Mesendoderm (in vitro differentiated cells): ENCODE measurements at regions not wholly inside any gene's neighbourhood (a gene's known extent, or its start where the extent isn't known, plus 50 kb on each side); places are given as distances from the start of the nearest gene placed in this dataset.
"Not testable (repeated sequence)": the region's sequence is repeated elsewhere in the genome, so short reads cannot be mapped to it uniquely, and the experiment has no call there.

Experiments
- DNase-seq: peaks from one replicate; pipeline ENCODE4 v3.0.0; 2013
- H2AK5ac ChIP-seq: 2 replicates; pipeline ENCODE4 v1.6.1; 2013; ENCODE audit warnings: low read length, inconsistent platforms
- H2BK120ac ChIP-seq: 2 replicates; pipeline ENCODE4 v1.6.1; 2013; ENCODE audit warnings: low read depth, mild to moderate bottlenecking, low read length, moderate library complexity, mixed read lengths
- H2BK15ac ChIP-seq: replicated peaks from 2 replicates; pipeline ENCODE4 v1.6.1; 2013; ENCODE audit warnings: low read depth, mild to moderate bottlenecking, moderate library complexity
- H2BK5ac ChIP-seq: 2 replicates; pipeline ENCODE4 v1.6.1; 2013; ENCODE audit warnings: low read length, inconsistent platforms
- H3K18ac ChIP-seq: 2 replicates; pipeline ENCODE4 v1.6.1; 2013; ENCODE audit warnings: mild to moderate bottlenecking, low read length, mixed read lengths
- H3K23ac ChIP-seq: one replicate; pipeline ENCODE4 v1.6.1; 2013; ENCODE audit warnings: low read length
- H3K27ac ChIP-seq: 2 replicates; pipeline ENCODE4 v1.5.1; 2013; ENCODE audit warnings: low read depth, mild to moderate bottlenecking, inconsistent platforms, low read length, moderate library complexity
- H3K27me3 ChIP-seq: 2 replicates; pipeline ENCODE4 v1.6.1; 2013; ENCODE audit warnings: low read length, control low read depth, mild to moderate bottlenecking, inconsistent platforms; ENCODE audit not compliant: insufficient read depth, poor library complexity
- H3K36me3 ChIP-seq: 2 replicates; pipeline ENCODE4 v1.6.1; 2013; ENCODE audit warnings: low read length, inconsistent platforms; ENCODE audit not compliant: control insufficient read depth, insufficient read depth
- H3K4ac ChIP-seq: one replicate; pipeline ENCODE4 v1.6.1; 2013; ENCODE audit warnings: low read depth, mild to moderate bottlenecking, low read length, moderate library complexity
- H3K4me1 ChIP-seq: 2 replicates; pipeline ENCODE4 v1.6.1; 2013; ENCODE audit warnings: low read depth, low read length, inconsistent platforms; ENCODE audit not compliant: control insufficient read depth
- H3K4me2 ChIP-seq: 2 replicates; pipeline ENCODE4 v1.6.1; 2013; ENCODE audit warnings: low read length
- H3K4me3 ChIP-seq: 2 replicates; pipeline ENCODE4 v1.5.1; 2013; ENCODE audit warnings: mild to moderate bottlenecking, low read length
- H3K56ac ChIP-seq: one replicate; pipeline ENCODE4 v1.6.1; 2013; ENCODE audit warnings: low read length
- H3K79me1 ChIP-seq: 2 replicates; pipeline ENCODE4 v1.6.1; 2013; ENCODE audit warnings: low read length, inconsistent platforms
- H3K79me2 ChIP-seq: 2 replicates; pipeline ENCODE4 v1.6.1; 2013; ENCODE audit warnings: mild to moderate bottlenecking, low read length; ENCODE audit not compliant: control insufficient read depth, insufficient read depth
- H3K9ac ChIP-seq: 2 replicates; pipeline ENCODE4 v1.6.1; 2013; ENCODE audit warnings: low read length, inconsistent platforms
- H4K5ac ChIP-seq: one replicate; pipeline ENCODE4 v1.6.1; 2013; ENCODE audit warnings: low read length
- H4K8ac ChIP-seq: one replicate; pipeline ENCODE4 v1.6.1; 2013; ENCODE audit warnings: low read depth, mild to moderate bottlenecking, control low read depth, low read length, moderate library complexity
- WGBS: extraction: QIAGEN DNeasy Blood & Tissue Kit; methylation state at CpG from one replicate; pipeline ENCODE4 v1.1.7; 2013; ENCODE audit warnings: low lambda C conversion rate, missing lambda C conversion rate; ENCODE audit not compliant: insufficient coverage; ENCODE audit errors: extremely low coverage; 5-methylcytosine and 5-hydroxymethylcytosine counted together

- no peak overlapping the region for H2BK5ac ChIP-seq
- H3K27me3 ChIP-seq: no peaks in the 10 kb centered on the region
- no peaks in the 10 kb centered on the region for H3K79me1 ChIP-seq
- no peak overlapping the region for H2BK15ac ChIP-seq
- no peak overlapping the region for H2BK120ac ChIP-seq
- H3K79me2 ChIP-seq: no peaks in the 10 kb centered on the region
- no peak overlapping the region for H3K4ac ChIP-seq
- H3K4me1 ChIP-seq: no peaks in the 10 kb centered on the region
- no peak overlapping the region for H4K8ac ChIP-seq
- no peak overlapping the region for H3K27ac ChIP-seq
- H4K5ac ChIP-seq: no peak overlapping the region
- H3K4me2 ChIP-seq: no peak overlapping the region
- no peak overlapping the region for H2AK5ac ChIP-seq
- H3K18ac ChIP-seq: no peak overlapping the region
- no CpG with 5 or more reads among the region's 6 CpGs for WGBS
- DNase-seq: no peak
- H3K36me3 ChIP-seq: no peaks in the 10 kb centered on the region
- no peak overlapping the region for H3K23ac ChIP-seq
- no peak overlapping the region for H3K4me3 ChIP-seq
- no peak overlapping the region for H3K56ac ChIP-seq
- no peak overlapping the region for H3K9ac ChIP-seq
These were observed 353.9 kb upstream of the C16orf82 start for GRCh38 chr16:26712876-26713275.

GRCh38 chr16:26715969-26716368 lies 350.8 kb upstream of the C16orf82 start:
- Histone ChIP-seq H4K8ac (no peak overlapping the region), H2BK5ac (no peak overlapping the region), H3K79me1 (no peaks in the 10 kb centered on the region), H3K27ac (no peak overlapping the region), H3K36me3 (no peaks in the 10 kb centered on the region), H2BK15ac (no peak overlapping the region), H3K4me1 (no peaks in the 10 kb centered on the region), H3K18ac (no peak overlapping the region), H2BK120ac (no peak overlapping the region), H3K4me2 (no peak overlapping the region), H3K56ac (no peak overlapping the region), H4K5ac (no peak overlapping the region), H3K9ac (no peak overlapping the region), H3K79me2 (no peaks in the 10 kb centered on the region), H3K4me3 (no peak overlapping the region), H2AK5ac (no peak overlapping the region), H3K23ac (no peak overlapping the region), H3K4ac (no peak overlapping the region), H3K27me3 (no peaks in the 10 kb centered on the region)
- WGBS: no CpG with 5 or more reads among the region's 1 CpG
- no peak for DNase-seq

- H3K4me2 ChIP-seq: no peak overlapping the region
- H2AK5ac ChIP-seq: no peak overlapping the region
- no CpG with 5 or more reads among the region's 5 CpGs for WGBS
- no peak overlapping the region for H3K4me3 ChIP-seq
- H3K27me3 ChIP-seq: no peaks in the 10 kb centered on the region
- H3K23ac ChIP-seq: no peak overlapping the region
- no peaks in the 10 kb centered on the region for H3K4me1 ChIP-seq
- H4K5ac ChIP-seq: no peak overlapping the region
- H3K18ac ChIP-seq: no peak overlapping the region
- H3K9ac ChIP-seq: no peak overlapping the region
- no peak overlapping the region for H2BK120ac ChIP-seq
- no peak overlapping the region for H3K4ac ChIP-seq
- H3K36me3 ChIP-seq: no peaks in the 10 kb centered on the region
- H2BK15ac ChIP-seq: no peak overlapping the region
- H3K56ac ChIP-seq: no peak overlapping the region
- H3K27ac ChIP-seq: no peak overlapping the region
- H2BK5ac ChIP-seq: no peak overlapping the region
- H3K79me2 ChIP-seq: no peaks in the 10 kb centered on the region
- no peaks in the 10 kb centered on the region for H3K79me1 ChIP-seq
- no peak overlapping the region for H4K8ac ChIP-seq
- DNase-seq: peak; percentile 75
These were observed 348.9 kb upstream of the C16orf82 start for GRCh38 chr16:26717826-26718225.

- no peak overlapping the region for H3K4me2 ChIP-seq
- H4K8ac ChIP-seq: no peak overlapping the region
- H2BK15ac ChIP-seq: no peak overlapping the region
- H3K27ac ChIP-seq: no peak overlapping the region
- no peak for DNase-seq
- H3K56ac ChIP-seq: no peak overlapping the region
- H3K79me1 ChIP-seq: no peaks in the 10 kb centered on the region
- no peaks in the 10 kb centered on the region for H3K4me1 ChIP-seq
- H3K4me3 ChIP-seq: no peak overlapping the region
- H3K4ac ChIP-seq: no peak overlapping the region
- no peak overlapping the region for H2BK120ac ChIP-seq
- no peak overlapping the region for H3K23ac ChIP-seq
- H4K5ac ChIP-seq: no peak overlapping the region
- no peaks in the 10 kb centered on the region for H3K27me3 ChIP-seq
- no peaks in the 10 kb centered on the region for H3K79me2 ChIP-seq
- no peaks in the 10 kb centered on the region for H3K36me3 ChIP-seq
- H2AK5ac ChIP-seq: no peak overlapping the region
- WGBS: no CpG with 5 or more reads among the region's 6 CpGs
- no peak overlapping the region for H3K18ac ChIP-seq
- H3K9ac ChIP-seq: no peak overlapping the region
- no peak overlapping the region for H2BK5ac ChIP-seq
These were observed 345.4 kb upstream of the C16orf82 start for GRCh38 chr16:26721290-26721689.

DNA sequence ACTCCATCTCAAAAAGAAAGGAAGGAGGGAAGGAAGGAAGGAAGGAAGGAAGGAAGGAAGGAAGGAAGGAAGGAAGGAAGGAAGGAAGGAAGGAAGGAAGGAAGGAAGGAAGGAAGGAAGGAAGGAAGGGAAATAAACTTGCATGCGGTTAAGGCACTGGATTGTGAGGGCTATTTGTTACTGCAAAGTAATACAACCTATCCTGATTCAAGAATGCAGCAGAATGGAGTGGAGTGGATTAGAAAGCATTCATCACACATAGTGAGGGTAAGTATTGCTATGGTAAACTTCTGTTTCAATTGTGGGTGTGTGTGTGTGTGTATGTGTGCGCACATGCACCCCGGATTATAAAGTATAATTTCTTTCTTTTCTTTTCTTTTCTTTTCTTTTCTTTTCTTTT lies 344.8 kb upstream of the C16orf82 start:
- not testable (repeated sequence) for H4K8ac ChIP-seq, H3K4me1 ChIP-seq, H3K27ac ChIP-seq, H3K27me3 ChIP-seq, H3K36me3 ChIP-seq, H2AK5ac ChIP-seq, H2BK120ac ChIP-seq, H3K56ac ChIP-seq, H2BK5ac ChIP-seq, H4K5ac ChIP-seq, H3K79me2 ChIP-seq, H3K9ac ChIP-seq, H3K23ac ChIP-seq, H3K4ac ChIP-seq, H2BK15ac ChIP-seq, H3K18ac ChIP-seq, H3K4me3 ChIP-seq, H3K79me1 ChIP-seq, H3K4me2 ChIP-seq, DNase-seq
- no CpG with 5 or more reads among the region's 3 CpGs for WGBS

- H3K23ac ChIP-seq: no peak overlapping the region
- no peak overlapping the region for H2BK15ac ChIP-seq
- no peak overlapping the region for H2BK5ac ChIP-seq
- no peaks in the 10 kb centered on the region for H3K79me1 ChIP-seq
- H3K56ac ChIP-seq: no peak overlapping the region
- H3K4me3 ChIP-seq: no peak overlapping the region
- no peak overlapping the region for H2AK5ac ChIP-seq
- no peak overlapping the region for H3K18ac ChIP-seq
- no peak overlapping the region for H3K27ac ChIP-seq
- no peak overlapping the region for H3K4me2 ChIP-seq
- no peaks in the 10 kb centered on the region for H3K4me1 ChIP-seq
- no peaks in the 10 kb centered on the region for H3K36me3 ChIP-seq
- H4K8ac ChIP-seq: no peak overlapping the region
- H3K9ac ChIP-seq: no peak overlapping the region
- WGBS: no CpG with 5 or more reads among the region's 8 CpGs
- H3K4ac ChIP-seq: no peak overlapping the region
- no peaks in the 10 kb centered on the region for H3K27me3 ChIP-seq
- no peak overlapping the region for H2BK120ac ChIP-seq
- H4K5ac ChIP-seq: no peak overlapping the region
- peak; percentile 35 for DNase-seq
- no peaks in the 10 kb centered on the region for H3K79me2 ChIP-seq
These were observed 342.5 kb upstream of the C16orf82 start for GRCh38 chr16:26724189-26724588.
